SK-N-SH (cell line): ENCODE measurements at regions not wholly inside any gene's neighbourhood (a gene's known extent, or its start where the extent isn't known, plus 50 kb on each side); places are given as distances from the start of the nearest gene placed in this dataset.
A peak's percentile ranks its signal among the peaks of the same experiment; 100 is the strongest.

Source experiments
- CTCF ChIA-PET: fragments of 300-600, 350-600 bp; formaldehyde crosslinking; extraction: SDS; loops from one replicate; lab custom pipeline; 2021; lab: Yijun Ruan, JAX
- POLR2A ChIA-PET: fragments of 350-600 bp; sonication (Branson Sonifier 250); formaldehyde crosslinking; extraction: SDS; loops from one replicate; lab custom pipeline; 2020; ENCODE audit warnings: antibody characterized with exemption, inconsistent platforms; lab: Yijun Ruan, JAX
- DNase-seq: peaks from one replicate; pipeline ENCODE4 v3.0.0; 2012
- H2AFZ ChIP-seq: fragments of 200-600 bp; sonication (generic); 2 replicates; pipeline ENCODE4 v1.8.1; 2016; ENCODE audit warnings: antibody characterized with exemption, mild to moderate bottlenecking, low read depth
- H3F3A ChIP-seq: fragments of 200-600 bp; sonication (generic); replicated peaks from 2 replicates; pipeline ENCODE3; 2016; ENCODE audit warnings: antibody characterized with exemption, mild to moderate bottlenecking; ENCODE audit not compliant: insufficient read depth
- H3K27ac ChIP-seq, 2 experiments: fragments of 200-500 bp in 1 of 2; fragments of 200-600 bp in 1 of 2; sonication (Bioruptor generic) in 1 of 2; sonication (generic), shearing (Covaris generic) in 1 of 2; 2 replicates each; pipeline versions ENCODE4 v1.5.1 to v1.6.1; 2014 to 2016; ENCODE audit warnings: low read depth in 2 of 2, inconsistent platforms in 1 of 2, low read length in 1 of 2, mild to moderate bottlenecking in 1 of 2, mixed read lengths in 1 of 2
- H3K27me3 ChIP-seq: fragments of 200-600 bp; sonication (generic), shearing (Covaris generic); 2 replicates; pipeline ENCODE4 v1.6.1; 2016; ENCODE audit warnings: mixed run types; ENCODE audit not compliant: insufficient read depth
- H3K36me3 ChIP-seq, 2 experiments: fragments of 200-500 bp in 1 of 2; fragments of 200-600 bp in 1 of 2; sonication (Bioruptor generic) in 1 of 2; sonication (generic) in 1 of 2; replicated peaks in 1 of 2; 2 replicates each; pipeline versions ENCODE3 to v1.5.1; 2014 to 2016; ENCODE audit warnings: low read length in 1 of 2, mild to moderate bottlenecking in 1 of 2; ENCODE audit not compliant: insufficient read depth in 2 of 2, control insufficient read depth in 1 of 2
- H3K4me1 ChIP-seq, 2 experiments: fragments of 200-500 bp in 1 of 2; fragments of 200-600 bp in 1 of 2; sonication (Bioruptor generic) in 1 of 2; sonication (generic), shearing (Covaris generic) in 1 of 2; 2 replicates each; pipeline versions ENCODE4 v1.5.1 to v1.6.1; 2014 to 2016; ENCODE audit warnings: low read depth in 1 of 2, low read length in 1 of 2, mixed run types in 1 of 2; ENCODE audit not compliant: insufficient read depth in 2 of 2, control insufficient read depth in 1 of 2
- H3K4me2 ChIP-seq: fragments of 200-600 bp; sonication (generic), shearing (Covaris generic); 2 replicates; pipeline ENCODE4 v1.6.1; 2017; ENCODE audit warnings: mixed run types
- H3K4me3 ChIP-seq, 2 experiments: fragments of 200-500 bp in 1 of 2; fragments of 200-600 bp in 1 of 2; sonication (Bioruptor generic) in 1 of 2; sonication (generic), shearing (Covaris generic) in 1 of 2; 2 replicates each; pipeline versions ENCODE4 v1.5.1 to v1.8.1; 2014 to 2016; ENCODE audit warnings: low read depth in 2 of 2, inconsistent platforms in 1 of 2, low read length in 1 of 2, mild to moderate bottlenecking in 1 of 2, mixed read lengths in 1 of 2, moderate library complexity in 1 of 2
- H3K79me2 ChIP-seq: fragments of 200-600 bp; sonication (generic); 2 replicates; pipeline ENCODE4 v1.8.1; 2017; ENCODE audit warnings: mild to moderate bottlenecking; ENCODE audit not compliant: insufficient read depth
- H3K9ac ChIP-seq: fragments of 200-600 bp; sonication (generic); 2 replicates; pipeline ENCODE4 v1.6.1; 2017; ENCODE audit warnings: mixed run types
- H3K9me2 ChIP-seq: fragments of 200-600 bp; sonication (generic); 2 replicates; pipeline ENCODE4 v1.6.1; 2017; ENCODE audit warnings: mixed run types
- H3K9me3 ChIP-seq: fragments of 200-600 bp; sonication (generic); 2 replicates; pipeline ENCODE4 v1.6.1; 2017; ENCODE audit warnings: mixed run types, mild to moderate bottlenecking, moderate library complexity
- H4K20me1 ChIP-seq: fragments of 200-600 bp; sonication (generic); 2 replicates; pipeline ENCODE4 v1.6.1; 2017; ENCODE audit warnings: mild to moderate bottlenecking, mixed run types; ENCODE audit not compliant: insufficient read depth
- ELF1 ChIP-seq: IDR thresholded peaks from 2 replicates; pipeline ENCODE4 v1.4.0; 2012
- EP300 ChIP-seq, 2 experiments: IDR thresholded peaks; 2 replicates each; pipeline versions ENCODE4 v1.4.0 to v1.6.1; 2012; ENCODE audit warnings: borderline replicate concordance in 1 of 2, low read depth in 1 of 2, low read length in 1 of 2
- EZH2phosphoT487 ChIP-seq: fragments of 200-600 bp; sonication (generic); IDR thresholded peaks from 2 replicates; pipeline ENCODE4 v1.6.1; 2017; ENCODE audit warnings: low read depth, mixed run types, mild to moderate bottlenecking, antibody characterized with exemption, moderate library complexity, borderline replicate concordance
- FOXJ3 ChIP-seq: sonication (generic); formaldehyde crosslinking; IDR thresholded peaks from 2 replicates; pipeline ENCODE4 v1.5.1; 2020; ENCODE audit warnings: mild to moderate bottlenecking, missing genetic modification reagents
- GABPA ChIP-seq: IDR thresholded peaks from 2 replicates; pipeline ENCODE4 v1.4.0; 2012; ENCODE audit warnings: low read depth, mild to moderate bottlenecking
- JUND ChIP-seq: IDR thresholded peaks from 2 replicates; pipeline ENCODE4 v1.4.0; 2012
- MAX ChIP-seq: IDR thresholded peaks from 2 replicates; pipeline ENCODE4 v1.4.0; 2012; ENCODE audit warnings: low read depth
- MEF2A ChIP-seq: IDR thresholded peaks from 2 replicates; pipeline ENCODE4 v1.4.0; 2012; ENCODE audit warnings: low read depth, borderline replicate concordance
- NRF1 ChIP-seq: IDR thresholded peaks from 2 replicates; pipeline ENCODE4 v1.6.1; 2012; ENCODE audit warnings: low read depth, mild to moderate bottlenecking, low read length
- PBX3 ChIP-seq: IDR thresholded peaks from 2 replicates; pipeline ENCODE4; 2012
- POLR2AphosphoS5 ChIP-seq: IDR thresholded peaks from 2 replicates; pipeline ENCODE4 v1.6.1; 2012; ENCODE audit warnings: low read depth, low read length
- RAD21 ChIP-seq: IDR thresholded peaks from 2 replicates; pipeline ENCODE4 v1.6.1; 2012; ENCODE audit warnings: mild to moderate bottlenecking, low read length
- RFX5 ChIP-seq: IDR thresholded peaks from 2 replicates; pipeline ENCODE4 v1.6.1; 2012; ENCODE audit warnings: mild to moderate bottlenecking, improper control_type of control experiment, low read length
- RXRA ChIP-seq: IDR thresholded peaks from 2 replicates; pipeline ENCODE4 v1.4.0; 2012; ENCODE audit warnings: low read depth, mild to moderate bottlenecking, borderline replicate concordance
- SIN3A ChIP-seq: IDR thresholded peaks from 2 replicates; pipeline ENCODE4 v1.6.1; 2012; ENCODE audit warnings: low read depth, mild to moderate bottlenecking, low read length, moderate library complexity, borderline replicate concordance
- SMC3 ChIP-seq: IDR thresholded peaks from 2 replicates; pipeline ENCODE4 v1.6.1; 2012; ENCODE audit warnings: low read depth, low read length, improper control_type of control experiment
- TAF1 ChIP-seq: IDR thresholded peaks from 2 replicates; pipeline ENCODE4 v1.6.1; 2012; ENCODE audit warnings: low read depth, mild to moderate bottlenecking, low read length, moderate library complexity, borderline replicate concordance
- TCF12 ChIP-seq: IDR thresholded peaks from 2 replicates; pipeline ENCODE4 v1.4.0; 2012
- TEAD4 ChIP-seq: IDR thresholded peaks from 2 replicates; pipeline ENCODE4 v1.4.0; 2012; ENCODE audit warnings: mild to moderate bottlenecking, borderline replicate concordance; ENCODE audit not compliant: insufficient read depth
- USF2 ChIP-seq: fragments of 150-350 bp; IDR thresholded peaks from 2 replicates; pipeline ENCODE4 v1.6.1; 2017; ENCODE audit warnings: antibody characterized with exemption, low read length, low read depth, borderline replicate concordance
- WGBS: methylation state at CpG from one replicate; pipeline ENCODE4 v1.1.6; 2017; ENCODE audit warnings: low lambda C conversion rate; 5-methylcytosine and 5-hydroxymethylcytosine counted together
- TF ChIP-seq, protein P1 (sequence below): IDR thresholded peaks from 2 replicates; pipeline ENCODE4 v1.4.0; 2012; ENCODE audit warnings: low read depth, borderline replicate concordance
- TF ChIP-seq, protein P2 (sequence below): IDR thresholded peaks from 2 replicates; pipeline ENCODE4 v1.4.0; 2012; ENCODE audit warnings: low read depth, borderline replicate concordance

DNA sequence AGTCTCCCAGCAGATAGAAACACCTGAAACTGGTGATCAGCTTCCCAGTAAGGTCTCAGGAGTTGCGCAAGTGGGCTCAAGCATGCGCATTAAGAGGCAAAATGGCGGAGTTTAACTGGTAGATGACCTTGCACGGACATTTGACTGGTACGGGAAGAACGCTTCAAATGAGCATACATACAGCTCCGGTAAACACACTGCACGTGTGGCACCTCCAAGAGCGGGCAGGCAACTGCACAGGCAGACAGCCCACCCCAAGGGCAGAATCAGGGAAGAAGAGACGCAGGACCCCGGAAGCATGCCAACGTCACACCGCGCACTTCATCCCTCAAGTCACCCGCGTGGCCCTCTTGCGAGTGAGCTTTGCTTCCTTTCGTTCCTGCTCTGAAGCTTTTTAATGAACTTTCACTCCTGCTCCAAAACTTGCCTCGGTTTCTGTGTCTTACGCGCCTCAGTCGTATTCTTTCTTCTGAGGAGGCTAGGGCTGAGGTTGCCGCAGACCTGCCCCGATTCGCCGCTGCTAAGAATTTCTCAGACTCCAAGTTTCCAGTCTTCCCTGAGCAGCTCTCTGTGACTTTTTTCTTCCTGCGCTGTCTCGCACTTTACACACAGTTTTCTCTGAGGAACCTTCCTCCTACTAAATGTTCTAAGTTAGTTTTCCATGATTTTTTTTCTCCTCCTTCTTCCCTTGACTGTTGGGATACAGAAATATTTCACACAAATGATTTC is 180.7 kb upstream of the ZFP42 start:
- no peaks in the 10 kb centered on the region for H3K9me3 ChIP-seq
- CTCF ChIA-PET, result interaction anchor here (0.6 kb wide), 1 partner anchor 572 kb away, joined by 3 read pairs; no protein-coding TSS in a partner anchor
- no peak overlapping the region for H2AFZ ChIP-seq
- no peaks in the 10 kb centered on the region for H3K4me1 ChIP-seq
- no peaks in the 10 kb centered on the region for H3K9me2 ChIP-seq
- H3K4me2 ChIP-seq, result peak overlapping the region; percentile 24; the same call in 1 of the 2 replicates
- TF ChIP-seq, protein P1, sequence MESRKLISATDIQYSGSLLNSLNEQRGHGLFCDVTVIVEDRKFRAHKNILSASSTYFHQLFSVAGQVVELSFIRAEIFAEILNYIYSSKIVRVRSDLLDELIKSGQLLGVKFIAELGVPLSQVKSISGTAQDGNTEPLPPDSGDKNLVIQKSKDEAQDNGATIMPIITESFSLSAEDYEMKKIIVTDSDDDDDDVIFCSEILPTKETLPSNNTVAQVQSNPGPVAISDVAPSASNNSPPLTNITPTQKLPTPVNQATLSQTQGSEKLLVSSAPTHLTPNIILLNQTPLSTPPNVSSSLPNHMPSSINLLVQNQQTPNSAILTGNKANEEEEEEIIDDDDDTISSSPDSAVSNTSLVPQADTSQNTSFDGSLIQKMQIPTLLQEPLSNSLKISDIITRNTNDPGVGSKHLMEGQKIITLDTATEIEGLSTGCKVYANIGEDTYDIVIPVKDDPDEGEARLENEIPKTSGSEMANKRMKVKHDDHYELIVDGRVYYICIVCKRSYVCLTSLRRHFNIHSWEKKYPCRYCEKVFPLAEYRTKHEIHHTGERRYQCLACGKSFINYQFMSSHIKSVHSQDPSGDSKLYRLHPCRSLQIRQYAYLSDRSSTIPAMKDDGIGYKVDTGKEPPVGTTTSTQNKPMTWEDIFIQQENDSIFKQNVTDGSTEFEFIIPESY, result no peak
- TF ChIP-seq JUND, result no peak
- TF ChIP-seq EZH2phosphoT487, result no peak
- TF ChIP-seq GABPA, result no peak
- no peak for TF ChIP-seq RXRA
- no peak for TF ChIP-seq POLR2AphosphoS5
- TF ChIP-seq SMC3, result no peak
- no peak for TF ChIP-seq RAD21
- no peak for TF ChIP-seq SIN3A
- TF ChIP-seq, all 33 proteins: peak for 0
- Histone ChIP-seq H3K9ac (no peak overlapping the region), H4K20me1 (no peaks in the 10 kb centered on the region), H3F3A (no peaks in the 10 kb centered on the region), H3K27me3 (no peaks in the 10 kb centered on the region), H3K36me3 (no peaks in the 10 kb centered on the region), H3K79me2 (no peaks in the 10 kb centered on the region), H3K4me3 (0 out of 4 replicates have a peak overlapping the region, but pooled peaks of 1 of the 2 experiments have one; percentile 16), H3K27ac (no peak overlapping the region)
- DNase-seq, result no peak
- POLR2A ChIA-PET, result no interaction called here
- WGBS, result 70% methylated on average over 25 of the region's 28 CpGs

DNA sequence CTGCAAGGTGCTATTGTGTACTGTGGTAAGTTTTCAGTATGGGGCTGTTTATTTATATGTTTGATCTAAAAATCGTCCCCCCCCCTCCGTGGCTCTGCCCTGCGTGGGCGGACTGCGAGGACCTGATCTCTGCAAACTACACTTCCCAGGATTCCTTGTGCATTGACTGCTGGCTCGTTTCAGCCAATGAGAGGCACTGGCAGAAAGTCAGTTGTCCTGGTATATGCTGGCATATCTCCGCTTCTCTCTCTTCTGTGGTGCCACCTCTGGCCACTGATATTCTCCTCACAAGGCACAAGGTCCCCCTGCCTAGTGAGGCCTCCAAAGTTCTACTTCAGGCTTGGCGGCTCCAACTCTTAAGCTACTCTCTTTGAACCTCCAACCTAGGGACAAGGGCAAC is 168.8 kb upstream of the ZFP42 start:
- WGBS, result 24% methylated on average over 8 of the region's 8 CpGs
- H2AFZ ChIP-seq, result no peak overlapping the region

More for the DNA sequence above, 168.8 kb upstream of the ZFP42 start:
- Histone ChIP-seq H3F3A (no peaks in the 10 kb centered on the region), H4K20me1 (no peaks in the 10 kb centered on the region), H3K4me1 (no peaks in the 10 kb centered on the region), H3K4me2 (0 out of 2 replicates have a peak overlapping the region, but pooled peaks have one; percentile 2), H3K9ac (no peak overlapping the region), H3K79me2 (no peaks in the 10 kb centered on the region), H3K9me3 (no peaks in the 10 kb centered on the region), H3K36me3 (no peaks in the 10 kb centered on the region), H3K9me2 (no peaks in the 10 kb centered on the region), H3K27ac (no peak overlapping the region), H3K4me3 (no peak overlapping the region), H3K27me3 (0 out of 2 replicates have a peak, but pooled peaks cover 3% of the 10 kb centered on the region)
- no peak for DNase-seq
- POLR2A ChIA-PET, result no interaction called here
- CTCF ChIA-PET, result no interaction called here
- TF ChIP-seq USF2 (no peak), NRF1 (no peak), SIN3A (no peak), EZH2phosphoT487 (no peak), GABPA (no peak), PBX3 (no peak), TEAD4 (no peak), FOXJ3 (CRISPR knock-in tag) (no peak), ELF1 (no peak), RXRA (no peak), RFX5 (no peak), EP300 (IDR thresholded peaks at IDR 0.05; ENCODE audit: borderline replicate concordance in 1 of 2, low read depth in 1 of 2, low read length in 1 of 2) (no peak), JUND (no peak), TCF12 (no peak), MEF2A (no peak), TAF1 (no peak), MAX (no peak)
- TF ChIP-seq, protein P2, sequence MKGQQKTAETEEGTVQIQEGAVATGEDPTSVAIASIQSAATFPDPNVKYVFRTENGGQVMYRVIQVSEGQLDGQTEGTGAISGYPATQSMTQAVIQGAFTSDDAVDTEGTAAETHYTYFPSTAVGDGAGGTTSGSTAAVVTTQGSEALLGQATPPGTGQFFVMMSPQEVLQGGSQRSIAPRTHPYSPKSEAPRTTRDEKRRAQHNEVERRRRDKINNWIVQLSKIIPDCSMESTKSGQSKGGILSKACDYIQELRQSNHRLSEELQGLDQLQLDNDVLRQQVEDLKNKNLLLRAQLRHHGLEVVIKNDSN, result no peak; the same call in 1 of the 2 replicates
